CD4-positive, alpha-beta T cell treated with Interleukin-17A for 4 hours (primary cell): ENCODE measurements at regions not wholly inside any gene's neighbourhood (a gene's known extent, or its start where the extent isn't known, plus 50 kb on each side); places are given as distances from the start of the nearest gene placed in this dataset.

Experiments used
- DNase-seq: peaks from one replicate; pipeline ENCODE4 v3.0.0-alpha.2; 2020; ENCODE audit warnings: mixed read lengths

DNA sequence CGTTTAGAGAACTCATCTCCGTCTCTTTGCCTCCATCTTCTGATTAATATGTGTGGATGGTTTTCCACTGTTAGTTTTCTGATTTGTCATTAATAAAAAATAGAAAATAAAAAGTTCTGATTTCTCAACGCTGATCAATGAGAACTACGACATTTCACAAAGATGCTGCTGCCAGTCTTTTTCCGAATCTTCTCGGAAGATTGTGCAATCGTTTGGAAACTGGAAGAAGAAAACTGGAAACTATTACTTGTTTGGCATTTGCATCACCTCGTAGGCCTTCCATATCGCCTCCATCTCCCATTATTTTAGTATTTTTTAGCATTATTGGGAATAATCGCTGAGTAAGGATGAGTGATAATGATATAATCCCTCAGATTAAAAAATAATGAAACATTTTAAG lies 123.2 kb upstream of the KLF6 start:
- DNase-seq: no peak

DNA sequence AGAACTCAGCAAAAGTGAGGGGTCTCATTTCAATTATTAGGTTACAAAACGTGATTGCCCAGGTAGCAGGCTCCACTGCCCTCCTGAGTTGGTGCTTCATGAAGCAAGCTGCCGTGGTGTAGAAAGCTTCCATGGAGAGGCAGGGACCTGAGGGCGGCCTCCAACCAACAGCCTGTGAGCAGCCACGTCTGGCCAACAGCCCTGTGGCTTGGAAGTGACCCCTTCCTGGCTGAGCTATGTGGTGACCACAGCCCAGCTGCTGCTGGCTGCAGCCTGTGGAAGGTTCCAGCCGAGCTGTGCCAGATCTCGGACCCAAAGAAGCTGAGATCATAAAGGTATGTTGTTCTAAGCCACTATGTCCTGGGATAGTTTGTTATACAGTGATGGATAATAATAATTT lies 122.5 kb upstream of the KLF6 start:
- DNase-seq: no peak

DNA sequence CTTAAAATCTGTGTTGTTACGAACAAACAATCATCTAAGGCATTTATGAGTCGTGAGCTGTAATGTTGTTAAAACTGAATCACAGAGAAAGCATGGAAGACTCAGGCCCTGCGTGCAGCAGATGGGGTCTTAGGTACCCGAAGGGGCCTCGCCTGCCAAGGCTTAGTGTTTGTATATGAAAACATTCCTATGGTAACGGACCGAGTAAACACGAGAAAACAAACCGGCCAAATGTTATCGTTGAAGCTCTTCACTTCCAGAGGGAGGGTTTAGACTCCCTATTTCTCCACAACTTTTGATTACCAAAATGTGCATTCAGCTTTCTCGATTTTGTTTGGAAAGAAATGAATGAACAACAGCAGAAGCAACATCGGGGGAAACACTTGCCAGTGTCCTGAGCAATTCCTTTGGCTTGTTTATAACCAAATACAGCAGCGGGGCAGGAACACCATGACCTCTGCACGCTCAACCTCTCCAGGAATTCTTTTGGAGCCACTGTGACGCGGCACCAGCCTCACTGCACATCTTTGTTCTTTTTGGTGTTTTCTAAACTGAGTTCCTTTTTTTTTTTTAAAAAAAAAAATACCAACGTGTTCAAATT lies 121.6 kb upstream of the KLF6 start:
- DNase-seq: no peak

DNA sequence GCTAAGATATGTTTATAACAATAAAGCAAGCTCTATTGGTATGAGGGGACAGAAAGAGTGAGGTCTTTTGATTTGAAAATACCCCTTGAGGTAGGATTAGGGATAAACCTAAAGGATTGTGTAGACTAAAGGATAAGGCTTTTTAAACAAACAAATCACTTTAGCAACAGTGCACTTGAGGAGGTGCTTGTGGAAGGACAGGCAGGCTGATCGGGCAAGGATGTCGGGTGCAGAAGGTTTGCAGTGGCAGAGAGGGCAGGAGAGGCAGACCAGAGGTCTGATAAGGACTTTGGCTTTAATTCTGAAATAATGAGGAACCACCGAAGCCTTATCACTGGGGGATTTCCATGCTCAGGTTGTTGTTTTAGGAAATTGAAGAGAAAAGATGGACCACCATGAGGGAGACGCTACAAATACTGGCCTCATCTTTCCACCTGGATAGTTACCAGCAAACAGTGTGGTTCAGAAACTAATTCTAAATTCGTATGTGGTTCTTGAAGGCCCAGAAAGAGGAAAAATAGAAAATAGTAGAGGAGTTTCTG lies 119.5 kb upstream of the KLF6 start:
- DNase-seq: no peak

DNA sequence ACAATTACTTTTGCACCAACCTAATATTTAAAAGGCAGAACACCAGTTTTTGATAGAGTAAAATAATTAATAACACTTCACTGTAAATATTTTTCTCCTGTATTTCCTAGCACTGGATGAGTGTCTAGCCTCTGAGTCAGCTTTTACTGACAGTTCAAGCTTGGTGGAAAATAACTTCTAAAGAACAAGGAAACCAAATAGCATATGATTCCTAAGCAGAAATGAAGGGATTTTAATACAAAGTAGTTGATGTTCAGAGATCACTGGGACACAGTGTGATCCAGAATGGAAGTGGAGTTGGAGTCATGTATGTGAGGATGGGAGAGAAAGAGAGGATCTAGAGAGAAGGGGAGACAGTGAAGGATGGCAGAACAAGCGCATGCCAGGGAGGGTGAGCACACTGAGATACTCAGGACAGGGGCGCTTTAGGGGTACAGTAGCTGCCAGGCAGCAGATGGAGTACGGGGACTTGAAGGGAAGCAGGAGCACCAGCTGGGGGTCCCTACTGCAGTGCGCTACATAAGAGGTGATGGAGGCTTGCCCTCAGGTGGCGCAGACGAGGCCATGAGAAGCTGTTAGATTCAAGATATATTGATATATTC lies 117.9 kb upstream of the KLF6 start:
- DNase-seq: no peak

DNA sequence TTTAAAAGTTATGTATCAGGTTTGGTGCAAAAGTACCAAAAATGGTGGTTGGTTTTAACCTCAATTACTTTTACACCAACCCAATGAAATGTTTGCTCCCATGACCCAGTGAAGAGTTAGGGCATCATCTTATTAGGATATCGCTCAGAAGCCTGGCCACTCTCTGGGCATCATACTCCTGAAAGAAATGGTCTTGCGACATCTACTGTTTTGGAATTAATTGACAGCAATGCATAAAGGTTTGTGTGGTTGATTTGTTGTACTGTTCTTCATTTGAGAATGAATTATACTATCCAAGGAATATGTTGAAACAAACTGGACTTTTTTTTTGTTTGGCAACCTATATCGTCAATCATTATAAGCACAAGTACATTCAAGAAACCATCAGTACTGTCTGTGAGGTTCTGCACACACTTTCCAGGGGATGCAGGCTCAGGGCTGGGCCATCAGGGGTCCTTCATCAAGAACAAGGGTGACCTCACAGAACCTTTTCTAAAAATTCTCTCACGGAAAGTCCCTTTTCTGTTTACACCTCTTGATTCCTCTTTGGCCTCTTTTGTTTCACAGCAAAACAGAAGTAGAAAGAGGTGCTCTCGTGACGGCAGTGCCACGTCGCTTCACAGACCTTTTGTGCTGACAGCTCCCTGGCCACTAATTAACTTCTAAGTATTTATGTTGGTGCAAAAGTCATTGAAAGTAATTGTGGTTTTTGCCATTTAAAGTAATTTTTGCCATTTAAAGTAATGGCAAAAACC lies 117.2 kb upstream of the KLF6 start:
- DNase-seq: peak; percentile 41

DNA sequence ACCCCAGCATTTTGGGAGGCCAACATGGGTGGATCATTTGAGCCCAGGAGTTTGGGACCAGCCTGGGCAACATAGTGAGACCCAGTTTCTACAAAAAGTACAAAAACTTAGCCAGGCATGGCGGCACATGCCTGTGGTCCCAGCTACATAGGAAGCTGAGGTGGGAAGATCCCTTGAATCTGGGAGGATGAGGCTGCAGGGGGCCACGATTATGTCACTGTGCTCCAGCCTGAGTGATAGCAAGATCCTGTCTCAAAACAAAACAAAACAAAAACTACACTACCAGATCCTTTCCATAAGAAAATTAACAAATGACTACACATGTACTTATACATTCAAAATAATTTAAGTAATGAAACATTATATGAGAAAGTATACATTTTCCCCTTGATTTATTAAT lies 116.4 kb upstream of the KLF6 start:
- DNase-seq: no peak

DNA sequence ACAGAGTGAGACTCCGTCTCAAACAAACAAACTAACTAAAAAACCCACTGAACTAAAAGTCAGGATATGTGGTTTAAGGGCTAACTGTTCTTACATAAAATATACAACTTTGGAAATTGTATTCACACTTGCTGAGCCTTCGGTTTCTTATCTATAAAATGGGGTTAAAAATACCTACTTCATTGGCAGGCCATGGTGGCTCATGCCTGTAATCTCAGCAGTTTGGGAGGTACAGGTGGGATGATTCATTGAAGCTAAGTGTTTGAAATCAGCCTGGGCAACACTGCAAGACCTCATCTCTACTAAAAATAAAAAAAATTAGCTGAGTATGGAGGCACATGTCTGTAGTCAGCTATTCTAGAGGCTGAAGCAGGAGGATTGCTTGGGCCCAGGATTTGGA lies 115.4 kb upstream of the KLF6 start:
- no peak for DNase-seq

DNA sequence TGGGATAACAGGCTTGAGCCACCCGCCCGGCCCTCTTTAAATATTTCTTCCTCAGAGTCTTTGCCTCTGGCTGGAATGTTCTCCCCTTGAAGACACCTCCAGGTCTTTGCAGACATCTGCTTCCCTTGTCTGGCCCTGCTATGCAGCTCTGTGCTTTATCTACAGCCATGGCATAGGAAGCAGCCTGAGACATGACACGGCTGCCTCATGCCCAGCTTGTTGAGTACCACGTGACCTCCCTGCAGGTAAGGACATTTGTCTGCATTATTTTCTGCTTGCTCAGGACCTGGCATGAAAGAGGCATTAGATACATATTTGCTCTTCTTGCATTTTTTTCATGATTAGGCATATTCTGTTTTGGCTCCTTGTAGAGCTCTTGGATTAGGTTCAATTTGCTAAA lies 113.8 kb upstream of the KLF6 start:
- DNase-seq: no peak

DNA sequence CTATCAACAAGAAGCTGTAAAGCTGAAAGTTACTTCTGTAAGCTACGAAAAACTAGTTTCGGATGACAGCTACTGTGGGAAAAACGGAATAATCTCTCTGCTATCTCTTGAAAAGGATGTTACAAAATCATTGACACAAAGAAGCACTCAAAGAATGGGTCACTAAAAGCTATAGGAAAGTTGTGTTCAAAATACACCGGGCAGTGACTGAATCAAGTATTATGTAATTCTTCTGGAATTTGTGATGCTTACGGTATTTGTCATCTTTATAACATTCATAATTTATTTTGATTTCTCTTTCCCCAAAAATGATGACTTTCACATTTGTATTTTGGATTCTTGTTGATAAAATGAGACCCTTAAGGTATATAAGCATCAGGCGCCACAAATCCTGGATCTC lies 112.1 kb upstream of the KLF6 start:
- no peak for DNase-seq

DNA sequence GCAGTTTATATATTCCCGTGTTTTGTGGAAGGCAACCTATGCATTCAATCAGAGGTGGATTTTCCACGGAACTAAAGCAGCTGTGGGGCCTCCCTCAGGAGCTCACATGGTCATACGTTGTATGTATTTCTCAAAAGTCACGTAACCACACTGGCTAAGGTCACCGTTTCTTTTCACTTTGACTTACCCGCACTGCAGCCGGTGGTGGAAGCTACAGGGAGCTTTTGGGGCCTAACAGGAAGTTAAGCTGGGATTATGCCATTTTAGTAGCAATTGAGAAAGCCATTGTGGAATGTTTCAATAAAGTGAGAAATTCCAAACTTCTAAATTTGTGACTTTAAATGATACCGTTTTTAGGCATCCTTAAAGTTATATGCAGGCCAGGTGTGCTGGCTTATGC lies 111.2 kb upstream of the KLF6 start:
- DNase-seq: no peak

DNA sequence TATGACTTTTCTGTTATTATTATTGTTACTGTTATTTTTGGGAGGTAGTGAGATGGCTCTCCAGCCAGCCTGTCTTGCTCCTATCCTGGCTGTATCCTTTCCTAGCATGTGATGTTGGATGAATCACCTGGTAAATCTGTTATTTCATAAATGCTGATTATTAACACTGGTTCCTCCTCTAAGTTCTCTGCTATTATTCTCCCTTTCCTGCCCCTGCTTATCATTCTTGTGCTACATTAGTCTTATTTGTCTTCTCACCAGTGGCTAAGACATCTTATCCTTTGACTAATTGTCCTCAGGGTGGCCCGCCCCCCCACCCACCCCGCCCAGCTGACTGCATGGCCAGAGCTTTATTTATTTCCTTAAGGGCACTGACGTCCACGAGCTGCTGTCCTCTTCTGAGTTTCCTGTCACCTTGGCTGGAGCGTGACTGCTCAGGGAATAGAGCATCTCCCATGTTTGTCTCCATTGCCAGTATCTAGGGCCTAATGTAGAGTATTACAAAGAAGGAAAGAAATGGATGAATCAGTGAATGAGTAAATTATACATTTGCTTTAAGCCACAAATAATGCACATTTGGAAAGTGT lies 110.1 kb upstream of the KLF6 start:
- no peak for DNase-seq

DNA sequence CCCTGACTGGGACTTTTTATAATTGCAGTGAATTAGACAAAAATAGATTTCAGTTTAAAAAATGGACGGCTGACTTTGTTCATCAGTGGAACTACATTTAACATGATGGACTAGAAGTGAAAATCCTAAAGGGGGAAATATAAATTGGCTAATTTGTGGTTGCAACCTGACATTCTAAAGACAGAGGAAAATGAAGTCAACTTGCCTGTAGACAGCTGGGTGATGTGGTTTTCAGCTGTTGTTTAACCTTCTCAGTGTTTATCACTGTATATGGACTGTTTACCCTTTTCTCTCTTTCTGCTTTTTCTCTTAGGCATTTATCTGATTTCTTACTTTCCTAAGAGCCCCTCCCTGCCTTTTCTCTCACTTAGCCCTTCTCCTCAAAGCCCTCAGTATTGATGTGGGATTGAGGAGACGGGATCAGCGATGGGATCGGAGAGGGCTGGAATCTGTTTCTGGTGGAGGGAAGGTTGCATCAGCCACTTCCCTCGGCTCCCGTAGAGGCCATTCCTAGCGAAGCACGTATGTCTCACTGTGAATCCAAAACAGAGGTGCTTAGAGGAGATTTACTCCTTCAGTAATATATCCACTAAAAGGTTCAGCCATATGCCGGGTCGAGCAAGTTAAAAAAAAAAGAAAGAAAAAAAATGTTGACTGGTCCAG lies 109.0 kb upstream of the KLF6 start:
- DNase-seq: no peak

DNA sequence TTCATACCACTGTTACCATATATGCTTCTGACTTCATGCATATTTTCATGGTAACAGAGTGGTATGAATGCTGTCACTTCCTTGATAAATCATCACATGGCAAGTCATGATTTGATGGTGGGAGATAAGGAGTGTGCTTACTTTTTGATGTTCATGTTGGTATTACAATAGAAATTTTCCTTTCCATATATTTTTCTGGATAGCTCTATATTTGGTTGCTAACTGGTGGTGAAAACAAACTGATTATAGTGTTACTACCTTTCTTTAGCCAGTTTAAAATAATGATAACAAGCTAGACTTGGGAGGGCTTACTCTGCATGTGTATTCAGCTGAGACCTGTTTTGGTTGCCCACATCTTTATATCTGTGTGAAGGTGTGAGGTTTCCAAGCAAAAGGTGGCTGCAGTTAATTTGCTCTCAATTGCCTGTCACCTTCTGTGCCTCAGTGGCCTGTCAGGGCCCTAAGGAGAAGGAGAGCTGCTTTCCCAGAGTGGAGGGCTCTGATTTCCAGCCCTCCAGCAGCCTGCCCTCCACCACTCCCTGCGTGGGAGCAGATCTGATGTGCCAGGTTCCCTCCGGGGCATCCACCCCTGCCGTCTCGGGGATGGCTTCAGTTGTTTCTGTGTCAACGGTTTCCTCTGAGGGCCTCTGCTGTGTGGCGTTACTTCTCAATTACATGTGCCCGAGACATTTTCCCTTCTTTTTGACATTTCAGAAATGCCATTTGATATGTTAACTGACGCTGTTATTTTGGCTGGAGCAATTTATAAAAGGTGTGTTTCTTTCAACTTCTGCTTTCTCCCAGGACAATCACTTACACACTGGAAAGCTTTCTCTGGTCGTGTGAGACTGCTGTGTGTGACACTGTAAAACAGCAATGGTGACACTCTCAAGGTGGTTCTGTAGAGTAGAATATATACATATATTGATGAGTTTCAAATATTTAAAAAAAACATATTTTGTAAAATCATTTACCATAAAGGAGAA lies 107.7 kb upstream of the KLF6 start:
- peak; percentile 22 for DNase-seq

DNA sequence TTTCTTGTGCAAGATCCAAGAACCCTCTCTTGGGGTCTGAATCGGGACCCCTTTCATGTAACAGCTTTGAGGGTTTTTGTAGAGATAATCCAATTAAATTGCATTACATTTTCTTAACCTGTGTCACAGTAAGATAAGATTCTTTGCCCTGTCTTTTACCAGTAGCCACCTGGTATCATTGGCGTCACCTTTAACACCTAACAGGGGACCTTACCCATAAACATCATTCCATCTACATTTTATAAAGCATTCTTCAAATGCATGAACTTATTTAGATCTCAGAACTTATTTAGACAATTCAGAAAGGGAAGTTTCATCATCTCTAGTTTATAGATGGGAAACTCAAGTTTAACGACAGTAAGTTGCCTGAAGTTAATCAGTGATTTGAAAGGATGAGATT lies 106.4 kb upstream of the KLF6 start:
- no peak for DNase-seq

DNA sequence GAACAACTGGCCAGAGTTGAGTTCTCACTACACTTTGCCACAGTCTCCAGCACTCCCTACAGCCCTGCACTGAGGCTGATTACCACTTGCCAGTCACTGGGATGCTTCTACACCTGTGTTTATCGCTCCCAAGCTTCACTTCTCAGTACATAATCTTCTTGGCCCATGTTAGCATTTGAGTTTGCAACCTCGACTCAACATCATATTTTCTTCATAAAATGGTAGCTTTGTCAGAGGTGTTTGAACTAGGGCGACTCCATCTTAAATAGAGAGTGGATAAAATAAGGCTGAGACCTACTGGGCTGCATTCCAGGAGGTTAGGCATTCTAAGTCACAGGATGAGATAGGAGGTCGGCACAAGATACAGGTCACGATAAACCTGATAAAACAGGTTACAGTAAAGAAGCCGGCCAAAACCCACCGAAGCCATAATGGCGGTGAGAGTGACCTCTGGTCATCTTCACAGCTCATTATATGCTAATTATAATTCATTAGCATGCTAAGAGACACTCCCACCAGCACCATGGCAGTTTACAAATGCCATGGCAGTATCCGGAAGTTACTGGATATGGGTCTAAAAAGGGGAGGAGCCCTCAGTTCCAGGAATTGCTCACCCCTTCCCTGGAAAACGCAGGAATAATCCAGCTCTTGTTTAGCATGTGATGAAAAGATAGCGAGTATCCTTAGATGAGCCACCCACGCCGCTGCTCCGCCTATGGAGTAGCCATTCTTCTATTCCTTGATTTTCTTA lies 105.8 kb upstream of the KLF6 start:
- DNase-seq: no peak

DNA sequence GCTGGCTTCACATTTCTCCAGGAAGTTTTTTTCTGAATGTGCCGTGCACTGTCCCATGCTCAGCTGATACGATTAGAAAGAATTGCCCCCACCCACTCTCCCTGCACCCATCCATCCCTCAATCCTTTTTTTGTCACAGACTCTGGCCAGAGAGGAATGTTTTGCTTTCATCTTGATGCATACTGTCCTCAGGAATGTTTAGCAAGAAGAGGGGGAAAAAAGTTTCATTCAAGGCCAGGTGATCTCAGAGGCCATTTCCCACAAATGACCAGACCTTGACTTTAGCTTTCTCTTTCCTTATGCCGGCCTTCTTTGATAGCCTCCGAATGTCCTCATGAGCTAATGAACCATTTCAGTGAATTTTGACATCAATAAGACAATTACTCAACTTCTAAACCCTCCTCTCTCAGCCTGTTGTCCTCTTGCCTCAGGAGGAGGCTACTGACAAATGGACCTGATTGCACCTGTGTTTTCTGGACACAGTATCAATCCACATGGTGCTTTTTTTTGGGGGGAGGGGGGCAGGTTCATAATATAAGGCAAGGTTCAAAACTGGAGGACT lies 105.0 kb upstream of the KLF6 start:
- no peak for DNase-seq

DNA sequence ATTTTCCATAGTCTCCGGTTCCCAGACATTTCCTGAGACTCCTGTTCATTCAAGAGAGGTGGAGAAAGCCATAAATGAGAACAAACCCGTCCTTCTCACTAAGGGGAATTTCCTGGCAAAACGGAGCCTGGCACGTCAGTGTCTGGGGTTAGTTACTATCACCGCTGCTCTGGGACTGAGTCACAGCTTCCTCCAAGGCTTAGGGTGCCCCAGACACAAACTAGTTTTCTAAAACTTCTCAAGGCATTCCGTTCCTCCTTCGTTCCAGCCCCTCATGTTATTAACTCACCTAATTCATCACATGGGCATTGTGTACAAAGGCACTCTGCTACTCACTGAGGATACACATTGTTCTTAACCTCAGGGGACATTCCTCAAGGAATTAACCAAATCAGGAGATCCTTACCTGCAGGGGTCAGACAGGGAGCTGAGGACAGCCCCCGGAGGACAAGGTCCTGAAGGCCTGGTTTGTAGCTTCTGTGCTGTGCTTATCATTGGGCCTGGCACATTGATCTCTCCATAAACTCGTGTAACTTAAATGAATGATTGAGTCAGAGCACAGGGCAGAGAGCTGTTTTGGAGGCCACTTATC lies 103.0 kb upstream of the KLF6 start:
- peak; percentile 67 for DNase-seq

DNA sequence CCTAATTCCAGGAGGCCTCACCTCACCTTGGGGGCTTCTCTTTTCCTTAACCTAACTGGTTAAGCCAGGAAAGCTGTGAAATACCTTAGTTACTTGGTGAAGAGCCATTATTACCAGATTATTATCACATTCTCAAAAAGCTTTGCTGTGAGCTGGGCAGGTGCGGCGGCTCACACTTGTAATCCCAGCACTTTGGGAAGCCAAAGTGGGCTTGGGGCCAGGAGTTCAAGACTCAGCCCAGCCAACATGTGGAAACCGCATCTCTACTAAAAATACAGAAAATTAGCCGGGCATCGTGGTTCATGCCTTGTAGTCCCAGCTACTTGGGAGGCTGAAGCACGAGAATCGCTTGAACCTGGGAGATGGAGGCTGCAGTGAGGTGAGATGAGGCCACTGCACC lies 102.4 kb upstream of the KLF6 start:
- no peak for DNase-seq

DNA sequence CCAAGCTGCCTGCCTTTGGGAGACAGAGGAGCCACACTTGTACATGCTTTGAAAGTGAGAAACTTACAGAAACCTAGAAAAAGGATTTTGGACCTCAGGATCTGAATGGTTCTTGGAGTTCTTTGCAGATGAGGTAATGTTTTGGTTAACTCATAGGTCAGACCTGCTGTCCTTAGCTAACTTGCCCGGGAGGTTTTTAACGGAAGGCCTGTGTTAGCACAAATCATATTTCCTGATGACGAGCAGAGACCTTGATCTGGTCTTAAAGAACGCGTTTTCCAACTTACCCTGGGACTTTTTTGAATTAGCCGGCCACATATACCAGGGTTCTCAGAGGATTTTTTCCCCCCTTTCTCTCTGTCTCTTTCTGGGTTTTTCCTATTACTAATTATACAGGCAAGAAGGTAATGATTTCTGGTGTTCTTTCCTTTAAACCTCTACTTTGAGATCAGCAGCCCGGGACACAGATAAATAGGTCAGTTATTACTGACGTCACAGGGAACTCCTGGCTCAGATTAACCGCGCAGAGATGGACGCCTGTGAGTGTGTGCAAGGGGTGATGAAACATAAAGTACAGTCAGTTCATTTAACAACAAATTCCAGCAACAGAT lies 101.7 kb upstream of the KLF6 start:
- no peak for DNase-seq
